T-helper 1 cell treated with Interleukin-12 subunit alpha and Interleukin-12 subunit beta and Interleukin-4 antibody, amounts not matched to agents 30 μg/mL and 1 μg/mL, for 36 hours (primary cell): ENCODE measurements at regions not wholly inside any gene's neighbourhood (a gene's known extent, or its start where the extent isn't known, plus 50 kb on each side); places are given as distances from the start of the nearest gene placed in this dataset.

Experiments used
- H3K27ac Mint-ChIP-seq: one replicate; pipeline ENCODE4 v1.8.0; 2021; ENCODE audit warnings: mild to moderate bottlenecking, mixed read lengths
- H3K27me3 Mint-ChIP-seq: one replicate; pipeline ENCODE4 v1.8.0; 2021; ENCODE audit warnings: low read depth, mixed read lengths
- H3K36me3 Mint-ChIP-seq: one replicate; pipeline ENCODE4 v1.8.0; 2021; ENCODE audit warnings: low read depth, mixed read lengths
- H3K4me1 Mint-ChIP-seq: one replicate; pipeline ENCODE4 v1.8.0; 2021; ENCODE audit warnings: low read depth, mixed read lengths
- H3K4me3 Mint-ChIP-seq: one replicate; pipeline ENCODE4 v1.8.0; 2021; ENCODE audit warnings: mild to moderate bottlenecking, moderate library complexity, mixed read lengths
- H3K9me3 Mint-ChIP-seq: one replicate; pipeline ENCODE4 v1.8.0; 2021; ENCODE audit warnings: mixed read lengths

DNA sequence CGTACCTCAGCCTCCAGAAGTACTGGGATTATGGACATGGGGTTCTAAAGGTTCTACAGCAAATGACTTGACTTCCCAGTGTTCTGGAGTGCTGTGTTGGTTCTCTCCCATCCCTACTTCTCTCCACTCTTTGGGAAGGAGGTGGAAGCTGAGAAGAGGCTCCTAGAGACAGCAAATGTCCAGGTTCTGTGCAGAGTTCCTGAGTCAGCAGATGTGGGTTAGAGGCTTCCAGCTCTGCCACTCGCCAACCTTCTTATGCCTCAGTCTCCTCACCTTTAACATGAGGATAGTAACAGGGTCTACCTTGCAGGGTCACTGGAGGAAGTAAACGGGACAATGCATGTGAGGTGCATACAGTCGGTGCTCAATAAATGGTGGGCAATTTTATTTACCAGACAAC, 80.5 kb upstream of the VSTM2B start:
- Mint-ChIP-seq H3K9me3 (no peaks in the 10 kb centered on the region), H3K4me1 (no peaks in the 10 kb centered on the region), H3K36me3 (no peaks in the 10 kb centered on the region), H3K27ac (no peak overlapping the region), H3K4me3 (no peak overlapping the region), H3K27me3 (no peaks in the 10 kb centered on the region)

DNA sequence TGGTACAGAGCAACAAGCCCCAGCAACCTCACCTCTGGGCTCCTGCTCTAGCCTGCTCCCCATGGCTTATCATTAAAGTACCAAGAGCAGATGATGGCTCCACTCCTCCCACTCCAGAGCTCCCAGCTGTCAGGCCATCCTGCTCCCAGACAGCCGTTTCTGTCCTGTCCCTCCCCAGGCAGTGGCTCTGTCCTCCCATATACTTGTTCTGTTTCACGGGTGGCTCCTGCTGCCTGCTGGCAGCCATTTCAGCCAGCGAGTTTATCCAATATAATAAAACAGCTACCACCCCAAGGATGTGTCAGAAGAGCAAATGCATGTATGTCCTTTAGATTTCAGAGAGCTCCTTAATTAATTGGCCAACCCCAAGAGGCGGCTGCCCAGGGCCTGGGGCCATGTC, 79.4 kb upstream of the VSTM2B start:
- H3K27ac Mint-ChIP-seq, result no peak overlapping the region
- no peaks in the 10 kb centered on the region for H3K9me3 Mint-ChIP-seq
- no peaks in the 10 kb centered on the region for H3K4me1 Mint-ChIP-seq
- H3K27me3 Mint-ChIP-seq, result no peaks in the 10 kb centered on the region
- no peaks in the 10 kb centered on the region for H3K36me3 Mint-ChIP-seq
- no peak overlapping the region for H3K4me3 Mint-ChIP-seq

DNA sequence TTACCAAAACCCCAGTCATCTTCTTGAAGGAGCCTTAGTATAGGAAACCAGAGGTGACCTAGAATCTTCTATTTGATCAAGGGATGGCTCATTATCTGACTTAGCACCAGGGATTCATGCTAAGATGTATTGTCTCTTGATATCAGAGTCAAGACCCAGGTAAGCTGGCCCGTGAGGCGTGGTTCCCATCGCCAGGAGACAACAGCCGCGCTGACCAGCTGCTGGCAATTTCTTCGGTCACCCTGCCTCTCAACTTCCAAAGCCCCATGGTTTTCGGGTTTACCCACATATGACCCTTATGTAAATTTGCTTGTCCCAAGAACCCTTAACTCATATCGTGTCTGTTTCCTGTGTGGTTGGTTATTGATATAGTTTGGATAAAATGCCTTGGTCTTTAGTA, 77.7 kb upstream of the VSTM2B start:
- H3K4me3 Mint-ChIP-seq, result no peak overlapping the region
- H3K27ac Mint-ChIP-seq, result no peak overlapping the region
- no peaks in the 10 kb centered on the region for H3K9me3 Mint-ChIP-seq
- no peaks in the 10 kb centered on the region for H3K36me3 Mint-ChIP-seq
- no peaks in the 10 kb centered on the region for H3K4me1 Mint-ChIP-seq
- no peaks in the 10 kb centered on the region for H3K27me3 Mint-ChIP-seq

DNA sequence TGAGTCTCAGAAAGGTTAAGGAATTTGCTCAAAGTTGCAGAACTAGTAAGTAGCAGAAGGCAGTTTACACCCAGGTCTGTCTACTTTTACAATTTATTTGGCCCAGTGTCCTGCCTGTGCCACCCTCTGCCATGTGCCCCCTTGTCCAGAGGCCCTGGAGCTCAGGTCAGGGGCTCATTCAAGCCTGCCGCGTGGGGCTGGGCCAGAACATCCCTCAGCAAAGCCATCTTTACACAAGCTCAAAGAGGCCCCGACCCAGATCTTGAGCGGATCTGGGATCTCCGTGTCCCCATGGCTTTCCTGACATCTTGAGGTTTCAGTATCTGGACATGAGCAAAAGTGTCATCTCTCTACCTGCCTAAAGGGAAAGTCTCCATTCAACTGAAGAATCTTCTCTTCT, 76.4 kb upstream of the VSTM2B start:
- Mint-ChIP-seq H3K36me3 (no peaks in the 10 kb centered on the region), H3K9me3 (no peaks in the 10 kb centered on the region), H3K27me3 (no peaks in the 10 kb centered on the region), H3K27ac (no peak overlapping the region), H3K4me1 (no peaks in the 10 kb centered on the region), H3K4me3 (no peak overlapping the region)

DNA sequence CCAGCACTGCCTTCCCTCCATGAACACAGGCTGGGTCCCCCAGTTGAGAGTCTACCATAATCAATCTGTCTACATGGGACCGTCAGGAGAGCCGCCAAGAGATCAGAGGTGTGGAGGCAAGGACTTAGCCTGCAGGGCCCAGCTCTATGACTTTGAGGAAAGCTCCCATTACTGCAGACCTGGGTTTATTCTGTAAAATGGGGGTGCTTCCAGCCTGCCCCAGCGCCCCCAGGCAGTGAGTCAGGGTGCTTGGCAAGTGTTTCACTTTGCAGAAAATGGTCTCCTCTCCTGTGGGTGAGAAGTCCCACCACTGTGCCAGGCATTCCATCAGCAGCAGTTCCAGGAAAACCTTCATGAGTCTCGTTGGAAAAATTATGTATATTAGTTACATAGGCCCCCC, 75.5 kb upstream of the VSTM2B start:
- Mint-ChIP-seq H3K36me3 (no peaks in the 10 kb centered on the region), H3K9me3 (no peaks in the 10 kb centered on the region), H3K4me3 (no peak overlapping the region), H3K27me3 (no peaks in the 10 kb centered on the region), H3K4me1 (no peaks in the 10 kb centered on the region), H3K27ac (no peak overlapping the region)

DNA sequence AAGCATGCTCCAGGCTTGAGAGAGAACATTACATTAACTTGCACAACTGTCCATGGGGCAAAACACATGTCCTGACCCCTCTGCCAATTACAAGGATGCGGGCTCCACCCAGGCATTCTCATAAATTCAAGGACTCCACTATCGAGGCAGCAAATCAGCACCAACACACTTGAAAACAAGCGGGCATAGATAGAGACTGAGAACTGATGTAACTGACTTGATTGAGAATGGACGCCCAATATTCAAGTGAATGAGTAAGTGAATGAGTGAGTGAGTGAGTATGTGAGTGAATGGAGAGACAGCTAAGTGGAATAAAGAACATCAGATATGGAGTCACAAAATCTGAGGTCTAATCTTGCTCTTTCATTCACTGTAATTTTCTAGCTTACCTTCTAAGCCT, 75.0 kb upstream of the VSTM2B start:
- H3K4me3 Mint-ChIP-seq, result no peak overlapping the region

DNA sequence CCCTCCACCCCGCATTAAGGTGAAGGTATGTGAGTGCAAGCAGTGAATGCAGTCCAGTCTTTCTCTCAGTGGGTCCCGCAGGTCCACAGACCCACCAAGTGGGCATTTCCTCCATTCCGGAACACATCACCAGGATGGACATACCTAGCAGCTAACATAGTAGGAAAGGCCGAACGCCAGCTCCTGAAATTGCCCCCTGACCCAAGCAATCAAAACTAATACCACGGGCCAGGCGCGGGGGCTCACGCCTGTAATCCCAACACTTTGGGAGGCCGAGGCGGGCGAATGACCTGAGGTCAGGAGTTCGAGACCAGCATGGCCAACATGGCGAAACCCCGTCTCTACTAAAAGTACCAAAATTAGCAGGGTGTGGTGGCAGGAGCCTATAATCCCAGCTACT, 71.7 kb upstream of the VSTM2B start:
- H3K27ac Mint-ChIP-seq, result no peak overlapping the region
- no peaks in the 10 kb centered on the region for H3K27me3 Mint-ChIP-seq

More for the DNA sequence above, 75.0 kb upstream of the VSTM2B start:
- Mint-ChIP-seq H3K27ac (no peak overlapping the region), H3K4me1 (no peaks in the 10 kb centered on the region), H3K27me3 (no peaks in the 10 kb centered on the region), H3K9me3 (no peaks in the 10 kb centered on the region), H3K36me3 (no peaks in the 10 kb centered on the region)

DNA sequence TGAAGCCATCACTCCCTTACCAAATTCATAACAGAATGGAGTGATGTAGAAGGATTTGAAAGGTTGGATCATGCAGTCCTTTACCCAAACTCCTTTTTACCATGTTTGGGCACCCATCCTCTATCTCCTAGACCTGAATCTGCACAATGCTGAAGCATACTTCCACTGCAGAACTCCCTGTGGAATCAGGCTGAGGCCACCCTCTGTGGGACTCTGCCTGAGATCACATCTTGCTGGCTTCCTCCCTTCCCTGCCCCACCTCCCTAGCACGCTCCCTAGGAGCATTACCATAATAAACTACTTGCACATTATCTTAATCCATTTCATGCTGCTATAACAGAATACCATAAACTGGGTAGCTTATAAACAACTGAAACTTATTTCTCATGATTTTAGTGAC, 68.4 kb upstream of the VSTM2B start:
- Mint-ChIP-seq H3K27ac (no peak overlapping the region), H3K36me3 (no peaks in the 10 kb centered on the region), H3K4me1 (no peaks in the 10 kb centered on the region), H3K27me3 (no peaks in the 10 kb centered on the region), H3K9me3 (peaks cover 21% of the 10 kb centered on the region), H3K4me3 (no peak overlapping the region)

More for the DNA sequence above, 71.7 kb upstream of the VSTM2B start:
- Mint-ChIP-seq H3K36me3 (no peaks in the 10 kb centered on the region), H3K4me3 (no peak overlapping the region), H3K4me1 (no peaks in the 10 kb centered on the region), H3K9me3 (peaks cover 21% of the 10 kb centered on the region)

DNA sequence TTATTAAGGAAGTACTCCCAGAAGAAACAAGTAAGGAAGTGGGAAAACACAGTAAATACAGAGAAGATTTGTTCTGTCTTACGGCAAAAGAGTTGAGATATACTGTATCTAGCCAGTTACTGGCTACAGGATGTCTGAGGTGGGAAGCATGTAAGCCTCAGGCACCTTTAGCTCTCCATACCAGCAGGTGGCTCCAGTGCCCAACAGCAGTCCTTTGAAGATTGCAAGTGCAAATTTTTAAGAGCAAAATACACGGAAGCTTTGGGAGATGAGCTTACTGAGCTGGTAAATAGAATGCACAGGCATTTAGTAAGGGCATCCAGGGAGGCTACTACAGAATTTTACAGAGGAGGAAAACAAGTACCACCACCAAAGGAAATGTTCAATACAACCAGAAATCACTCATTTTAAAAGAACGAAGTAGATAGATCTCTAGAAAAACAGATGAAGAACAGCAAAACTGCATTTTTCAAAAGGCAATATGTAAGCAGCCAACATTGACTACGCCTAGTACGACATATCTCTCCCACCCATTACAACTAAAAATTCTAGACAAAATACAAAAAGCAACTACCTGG, 57.9 kb upstream of the VSTM2B start:
- Mint-ChIP-seq H3K4me3 (no peak overlapping the region), H3K36me3 (no peaks in the 10 kb centered on the region), H3K27ac (no peak overlapping the region), H3K9me3 (no peaks in the 10 kb centered on the region), H3K4me1 (no peaks in the 10 kb centered on the region), H3K27me3 (peaks cover 23% of the 10 kb centered on the region)

DNA sequence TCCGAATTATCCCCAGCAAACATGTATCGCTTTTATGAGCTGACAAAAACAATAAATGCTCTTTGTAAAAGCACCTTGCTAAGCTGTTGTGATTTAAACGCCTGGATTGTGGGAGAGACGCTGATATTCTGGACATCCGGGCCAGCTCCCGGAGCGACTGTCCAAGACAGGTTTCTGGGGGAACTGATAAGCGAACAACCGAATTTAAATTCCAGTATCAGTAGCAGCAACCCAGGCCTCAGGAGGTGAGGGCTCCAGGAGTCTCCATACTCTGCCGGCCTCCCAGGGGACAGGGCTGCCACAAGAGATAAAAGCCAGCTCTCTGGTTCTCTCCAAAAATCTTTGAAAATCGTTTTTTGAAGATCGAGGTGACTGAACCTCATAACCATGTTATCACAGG, 50.3 kb upstream of the VSTM2B start:
- Mint-ChIP-seq H3K36me3 (no peaks in the 10 kb centered on the region), H3K9me3 (peaks cover 4% of the 10 kb centered on the region), H3K4me1 (no peaks in the 10 kb centered on the region), H3K27ac (no peak overlapping the region), H3K27me3 (peaks cover 12% of the 10 kb centered on the region), H3K4me3 (no peak overlapping the region)
